ENCODE measurements at regions not wholly inside any gene's neighbourhood (a gene's known extent, or its start where the extent isn't known, plus 50 kb on each side); places are given as distances from the start of the nearest gene placed in this dataset.

GRCh38 chr5:116640236-116640635 lies 65.6 kb upstream of the SEMA6A start:
- H3K9ac ChIP-seq (replicated peaks; ENCODE audit: extremely low read depth, insufficient read depth, low read length): no peak overlapping the region
- no peaks in the 10 kb centered on the region for H3K36me3 ChIP-seq (ENCODE audit: control insufficient read depth in 2 of 2, extremely low read depth in 1 of 2, insufficient read depth in 2 of 2, low read length in 2 of 2)
- H2AFZ ChIP-seq (ENCODE audit: low read depth, low read length): no peak overlapping the region
- intact Hi-C loops (cut with micrococcal nuclease) (no loop called here), dilution Hi-C loops (cut with MboI; ENCODE audit: extremely low pct_ligation_motif_present, low sequenced_read_pairs) (no loop called here)
- BruUV-seq (replicated peaks): no TSS peak
- TF ChIP-seq POLR2AphosphoS5 (IDR thresholded peaks at IDR 0.05; ENCODE audit: insufficient read depth, low read depth, low read length) (no peak), EZH2 (IDR thresholded peaks at IDR 0.05; ENCODE audit: borderline replicate concordance, low read depth, low read length, severe bottlenecking) (no peak), POLR2A (IDR thresholded peaks at IDR 0.05; ENCODE audit: low read depth, low read length) (no peak), GATA2 (IDR thresholded peaks at IDR 0.05; ENCODE audit: insufficient read depth, insufficient read length, low read depth, low read length) (no peak), MYC (IDR thresholded peaks at IDR 0.05; ENCODE audit: low read depth, low read length) (no peak), MAX (IDR thresholded peaks at IDR 0.05; ENCODE audit: insufficient read depth, insufficient read length) (no peak), FOS (IDR thresholded peaks at IDR 0.05; ENCODE audit: borderline replicate concordance, insufficient read depth, low read length) (no peak), JUN (IDR thresholded peaks at IDR 0.05; ENCODE audit: borderline replicate concordance, insufficient read depth, insufficient read length, low read depth) (no peak)
- TF ChIP-seq, protein P1, sequence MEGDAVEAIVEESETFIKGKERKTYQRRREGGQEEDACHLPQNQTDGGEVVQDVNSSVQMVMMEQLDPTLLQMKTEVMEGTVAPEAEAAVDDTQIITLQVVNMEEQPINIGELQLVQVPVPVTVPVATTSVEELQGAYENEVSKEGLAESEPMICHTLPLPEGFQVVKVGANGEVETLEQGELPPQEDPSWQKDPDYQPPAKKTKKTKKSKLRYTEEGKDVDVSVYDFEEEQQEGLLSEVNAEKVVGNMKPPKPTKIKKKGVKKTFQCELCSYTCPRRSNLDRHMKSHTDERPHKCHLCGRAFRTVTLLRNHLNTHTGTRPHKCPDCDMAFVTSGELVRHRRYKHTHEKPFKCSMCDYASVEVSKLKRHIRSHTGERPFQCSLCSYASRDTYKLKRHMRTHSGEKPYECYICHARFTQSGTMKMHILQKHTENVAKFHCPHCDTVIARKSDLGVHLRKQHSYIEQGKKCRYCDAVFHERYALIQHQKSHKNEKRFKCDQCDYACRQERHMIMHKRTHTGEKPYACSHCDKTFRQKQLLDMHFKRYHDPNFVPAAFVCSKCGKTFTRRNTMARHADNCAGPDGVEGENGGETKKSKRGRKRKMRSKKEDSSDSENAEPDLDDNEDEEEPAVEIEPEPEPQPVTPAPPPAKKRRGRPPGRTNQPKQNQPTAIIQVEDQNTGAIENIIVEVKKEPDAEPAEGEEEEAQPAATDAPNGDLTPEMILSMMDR (IDR thresholded peaks at IDR 0.05; ENCODE audit: extremely low read depth in 1 of 2, insufficient read depth in 1 of 2, low read depth in 1 of 2, low read length in 2 of 2): no peak
- H3K4me2 ChIP-seq (ENCODE audit: insufficient read depth, low read length): no peak overlapping the region
- no peaks in the 10 kb centered on the region for H3K27me3 ChIP-seq (ENCODE audit: control insufficient read depth in 2 of 2, insufficient read depth in 2 of 2, low read length in 2 of 2)
- H3K9me3 ChIP-seq (replicated peaks; ENCODE audit: control insufficient read depth, insufficient read depth, low read length): no peaks in the 10 kb centered on the region
- H3K4me1 ChIP-seq (ENCODE audit: control insufficient read depth, extremely low read depth, insufficient read depth, low read length): no peaks in the 10 kb centered on the region
- POLR2A ChIA-PET: no interaction called here
- CTCF ChIA-PET: no interaction called here
- no peaks in the 10 kb centered on the region for H3K9me1 ChIP-seq (replicated peaks; ENCODE audit: control insufficient read depth, extremely low read depth, insufficient read depth, low read length)
- H4K20me1 ChIP-seq (replicated peaks; ENCODE audit: control insufficient read depth, extremely low read depth, insufficient read depth, low read length): no peaks in the 10 kb centered on the region
- no peak overlapping the region for H3K4me3 ChIP-seq (replicated peaks in 1 of 3; ENCODE audit: insufficient read depth in 1 of 3, low read depth in 1 of 3, low read length in 3 of 3)
- no peak for FAIRE-seq
- DNase-seq (ENCODE audit: low read depth, low spot score): no peak
- no peak overlapping the region for H3K27ac ChIP-seq (ENCODE audit: insufficient read depth, low read depth, low read length)
- no peaks in the 10 kb centered on the region for H3K79me2 ChIP-seq (ENCODE audit: control insufficient read depth, insufficient read depth, low read length)
